Right atrium auricular region (tissue), 2 donors: ENCODE measurements at regions not wholly inside any gene's neighbourhood (a gene's known extent, or its start where the extent isn't known, plus 50 kb on each side); places are given as distances from the start of the nearest gene placed in this dataset.

Experiments used
- DNase-seq: peaks from one replicate; pipeline ENCODE4 v3.0.0-alpha.2; 2019; ENCODE audit warnings: low spot score
- H3K27ac ChIP-seq, 2 donors: fragments of 200-600 bp; sonication (generic); 1 replicate in 1 of 2; 2 replicates in 1 of 2; pipeline ENCODE4 v1.5.1; 2016 to 2019
- H3K27me3 ChIP-seq, 2 donors: fragments of 200-600 bp; sonication (generic); one replicate each; pipeline versions ENCODE4 v1.5.1 to v1.6.0; 2017 to 2019
- H3K36me3 ChIP-seq: fragments of 200-600 bp; sonication (generic); one replicate; pipeline ENCODE4 v1.5.1; 2016
- H3K4me1 ChIP-seq, 2 donors: fragments of 200-600 bp; sonication (generic); one replicate each; pipeline versions ENCODE4 v1.5.1 to v1.6.0; 2017 to 2019
- H3K4me3 ChIP-seq, 2 donors: fragments of 200-600 bp; sonication (generic); 1 replicate in 1 of 2; 2 replicates in 1 of 2; pipeline ENCODE4 v1.5.1; 2017 to 2019; ENCODE audit warnings: mild to moderate bottlenecking in 1 of 2, moderate library complexity in 1 of 2
- H3K9me3 ChIP-seq, 2 donors: fragments of 200-600 bp; sonication (generic); one replicate each; pipeline ENCODE4 v1.5.1; 2019
- TF ChIP-seq, protein P1 (sequence below), 2 donors: fragments of 200-600 bp; sonication (generic); IDR thresholded peaks; one replicate each; pipeline ENCODE4 v1.5.1; 2019; ENCODE audit warnings: antibody characterized with exemption in 2 of 2

DNA sequence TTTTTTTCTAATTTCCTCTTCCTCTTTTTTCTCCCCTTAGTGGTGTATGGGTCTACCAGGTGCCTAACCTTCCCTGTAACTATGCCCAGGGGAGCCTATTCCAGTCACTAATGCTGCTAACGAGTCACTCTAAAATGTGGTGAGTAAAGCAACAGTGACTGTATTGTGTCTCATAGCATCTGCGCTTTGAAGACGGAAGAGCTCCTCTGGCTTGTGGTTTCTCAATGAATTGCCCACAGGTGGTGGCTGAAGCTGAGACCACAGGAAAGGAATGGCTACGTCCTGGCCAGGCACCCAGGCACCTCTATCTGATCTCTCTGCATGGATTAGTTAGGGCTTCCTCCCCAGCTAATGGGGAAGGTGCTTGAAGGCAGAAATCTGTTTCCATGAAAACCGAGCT is 763.5 kb upstream of the FRG1 start:
- H3K36me3 ChIP-seq: no peaks in the 10 kb centered on the region
- H3K4me3 ChIP-seq: no peak overlapping the region
- no peaks in the 10 kb centered on the region for H3K9me3 ChIP-seq
- no peak overlapping the region for H3K27ac ChIP-seq
- no peak for DNase-seq
- H3K27me3 ChIP-seq: no peaks in the 10 kb centered on the region
- H3K4me1 ChIP-seq: no peaks in the 10 kb centered on the region
- TF ChIP-seq, protein P1, sequence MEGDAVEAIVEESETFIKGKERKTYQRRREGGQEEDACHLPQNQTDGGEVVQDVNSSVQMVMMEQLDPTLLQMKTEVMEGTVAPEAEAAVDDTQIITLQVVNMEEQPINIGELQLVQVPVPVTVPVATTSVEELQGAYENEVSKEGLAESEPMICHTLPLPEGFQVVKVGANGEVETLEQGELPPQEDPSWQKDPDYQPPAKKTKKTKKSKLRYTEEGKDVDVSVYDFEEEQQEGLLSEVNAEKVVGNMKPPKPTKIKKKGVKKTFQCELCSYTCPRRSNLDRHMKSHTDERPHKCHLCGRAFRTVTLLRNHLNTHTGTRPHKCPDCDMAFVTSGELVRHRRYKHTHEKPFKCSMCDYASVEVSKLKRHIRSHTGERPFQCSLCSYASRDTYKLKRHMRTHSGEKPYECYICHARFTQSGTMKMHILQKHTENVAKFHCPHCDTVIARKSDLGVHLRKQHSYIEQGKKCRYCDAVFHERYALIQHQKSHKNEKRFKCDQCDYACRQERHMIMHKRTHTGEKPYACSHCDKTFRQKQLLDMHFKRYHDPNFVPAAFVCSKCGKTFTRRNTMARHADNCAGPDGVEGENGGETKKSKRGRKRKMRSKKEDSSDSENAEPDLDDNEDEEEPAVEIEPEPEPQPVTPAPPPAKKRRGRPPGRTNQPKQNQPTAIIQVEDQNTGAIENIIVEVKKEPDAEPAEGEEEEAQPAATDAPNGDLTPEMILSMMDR (IDR thresholded peaks at IDR 0.05): no peak

DNA sequence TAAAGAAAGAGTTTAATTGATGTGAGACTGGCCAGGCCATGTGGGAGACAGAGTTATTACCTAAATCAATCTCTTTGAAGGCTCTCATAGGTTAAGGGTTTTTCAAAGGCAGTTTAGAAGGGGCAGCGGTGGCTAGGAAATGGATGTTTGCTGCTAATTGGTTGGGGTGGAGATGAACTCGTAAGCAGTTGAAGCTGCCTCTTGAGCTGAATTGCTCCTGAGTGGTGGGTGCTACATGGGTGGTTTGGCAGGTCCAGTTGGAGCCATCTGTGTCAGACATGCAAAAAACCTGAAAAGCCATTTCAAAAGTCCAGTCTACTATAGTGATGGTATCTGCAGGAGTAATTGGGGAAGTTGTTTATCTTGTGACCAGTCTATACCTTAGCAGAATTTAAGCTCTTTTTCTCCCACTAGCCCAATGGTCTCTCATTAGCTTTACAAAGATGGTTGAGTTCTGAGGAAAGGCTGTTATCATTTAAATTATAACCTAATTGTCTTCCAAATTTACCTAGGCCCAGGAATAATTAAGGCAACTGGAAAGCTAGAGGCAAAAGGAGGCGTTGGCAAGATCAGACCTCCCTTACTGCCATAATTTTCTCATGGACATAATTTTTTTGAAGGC is 762.4 kb upstream of the FRG1 start:
- no peaks in the 10 kb centered on the region for H3K4me1 ChIP-seq

DNA sequence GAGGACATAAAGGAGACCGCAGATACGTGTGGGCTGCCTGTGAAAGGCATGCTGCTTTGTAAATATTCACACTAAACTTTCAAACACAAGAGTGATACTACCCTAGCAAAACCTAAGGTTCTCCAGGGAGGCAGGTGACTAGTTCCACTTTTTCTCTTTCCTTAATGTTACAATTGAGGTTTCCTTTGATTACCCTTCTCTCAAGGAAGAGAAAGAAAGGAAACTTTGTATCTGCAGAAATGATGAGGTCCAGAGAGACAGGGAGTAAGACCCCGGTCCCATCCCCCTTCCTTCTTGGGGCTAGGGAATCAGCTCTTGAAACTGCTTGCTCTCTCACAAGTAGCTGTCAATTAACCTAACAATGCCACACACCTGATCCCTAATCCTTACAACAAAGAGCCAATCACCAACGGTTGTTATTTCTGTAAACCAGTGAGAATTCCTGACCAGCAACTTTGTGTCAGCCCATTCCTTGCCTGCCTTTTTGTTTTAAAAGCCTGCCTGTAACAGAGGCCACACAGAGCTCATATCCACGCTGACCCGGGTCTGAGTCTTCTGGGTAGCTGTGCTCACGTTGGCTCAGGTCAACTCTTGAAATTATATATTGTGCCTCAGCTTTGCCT is 754.8 kb upstream of the FRG1 start:
- H3K4me1 ChIP-seq: no peaks in the 10 kb centered on the region
- no peaks in the 10 kb centered on the region for H3K27me3 ChIP-seq
- no peaks in the 10 kb centered on the region for H3K9me3 ChIP-seq
- no peak overlapping the region for H3K4me3 ChIP-seq
- DNase-seq: no peak
- TF ChIP-seq, protein P1 (IDR thresholded peaks at IDR 0.05): no peak
- no peak overlapping the region for H3K27ac ChIP-seq
- no peaks in the 10 kb centered on the region for H3K36me3 ChIP-seq

More for the DNA sequence above, 762.4 kb upstream of the FRG1 start:
- H3K27ac ChIP-seq: no peak overlapping the region
- no peak overlapping the region for H3K4me3 ChIP-seq
- TF ChIP-seq, protein P1 (IDR thresholded peaks at IDR 0.05): no peak
- H3K36me3 ChIP-seq: no peaks in the 10 kb centered on the region
- no peaks in the 10 kb centered on the region for H3K27me3 ChIP-seq
- no peak for DNase-seq
- H3K9me3 ChIP-seq: no peaks in the 10 kb centered on the region

- TF ChIP-seq, protein P1 (IDR thresholded peaks at IDR 0.05): no peak
- no peak for DNase-seq
- Histone ChIP-seq H3K36me3 (no peaks in the 10 kb centered on the region), H3K27ac (no peak overlapping the region), H3K4me1 (no peaks in the 10 kb centered on the region), H3K9me3 (no peaks in the 10 kb centered on the region), H3K4me3 (no peak overlapping the region), H3K27me3 (no peaks in the 10 kb centered on the region)
Observed at GRCh38 chr4:189187531-189188052, 753.1 kb upstream of the FRG1 start.

- Histone ChIP-seq H3K36me3 (no peaks in the 10 kb centered on the region), H3K27me3 (no peaks in the 10 kb centered on the region), H3K27ac (no peak overlapping the region), H3K4me1 (no peaks in the 10 kb centered on the region), H3K4me3 (no peak overlapping the region), H3K9me3 (no peaks in the 10 kb centered on the region)
- TF ChIP-seq, protein P1 (IDR thresholded peaks at IDR 0.05): no peak
- DNase-seq: no peak
Observed at GRCh38 chr4:189198624-189199023, 742.0 kb upstream of the FRG1 start.
